HK-2 (cell line): ENCODE measurements at regions not wholly inside any gene's neighbourhood (a gene's known extent, or its start where the extent isn't known, plus 50 kb on each side); places are given as distances from the start of the nearest gene placed in this dataset.

Experiments used
- DNase-seq: peaks from one replicate; pipeline ENCODE4 v3.0.0-alpha.2; 2018; ENCODE audit not compliant: unreplicated experiment

DNA sequence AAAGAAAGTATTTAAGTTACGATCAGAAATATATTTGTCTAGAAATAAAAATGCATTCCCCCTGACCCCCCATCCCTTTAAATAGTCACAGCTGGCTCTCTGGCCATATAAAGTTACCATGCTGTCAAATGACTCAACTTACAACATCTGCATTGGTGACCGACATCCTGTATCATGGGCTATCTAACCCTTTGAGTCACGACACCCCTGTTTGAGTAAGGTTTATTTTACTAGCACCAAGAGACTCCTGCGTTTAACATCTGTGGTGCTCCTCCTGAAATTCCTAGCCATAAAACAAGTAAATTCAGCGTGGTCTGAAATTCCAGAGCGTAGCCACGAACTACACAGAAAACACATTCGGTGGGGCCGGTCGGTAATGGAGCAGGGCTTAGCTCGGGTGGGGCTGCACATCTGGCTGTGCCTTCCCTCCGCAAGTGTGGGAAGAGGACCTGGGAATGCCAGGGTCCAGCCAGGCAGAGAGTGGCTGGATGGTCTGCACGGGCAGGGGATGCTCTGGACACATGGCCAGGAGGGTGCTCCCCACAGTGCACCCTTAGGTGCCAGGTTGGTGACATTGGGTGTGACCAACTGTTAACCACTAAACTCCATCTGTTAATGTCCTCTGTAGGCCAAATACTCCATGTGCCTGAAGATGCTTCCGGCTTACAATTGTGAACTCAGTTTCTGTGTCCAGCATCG lies 53.0 kb upstream of the CLDN14 start:
- no peak for DNase-seq

DNA sequence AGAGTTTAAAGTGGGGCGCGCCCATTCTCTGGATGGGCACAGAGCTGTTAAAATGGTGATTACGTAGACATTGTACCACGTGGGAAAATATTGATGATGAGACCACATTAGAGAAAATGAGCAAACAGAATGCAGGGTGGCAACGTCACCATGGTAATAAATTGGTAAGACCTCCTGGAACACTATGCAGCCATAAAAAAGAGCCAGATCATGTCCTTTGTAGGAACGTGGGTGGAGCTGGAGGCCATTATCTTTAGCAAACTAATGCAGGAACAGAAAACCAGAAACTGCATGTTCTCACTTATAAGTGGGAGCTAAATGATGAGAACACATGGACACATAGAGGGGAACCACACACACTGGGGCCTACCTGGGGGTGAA lies 53.5 kb upstream of the CLDN14 start:
- DNase-seq: no peak

DNA sequence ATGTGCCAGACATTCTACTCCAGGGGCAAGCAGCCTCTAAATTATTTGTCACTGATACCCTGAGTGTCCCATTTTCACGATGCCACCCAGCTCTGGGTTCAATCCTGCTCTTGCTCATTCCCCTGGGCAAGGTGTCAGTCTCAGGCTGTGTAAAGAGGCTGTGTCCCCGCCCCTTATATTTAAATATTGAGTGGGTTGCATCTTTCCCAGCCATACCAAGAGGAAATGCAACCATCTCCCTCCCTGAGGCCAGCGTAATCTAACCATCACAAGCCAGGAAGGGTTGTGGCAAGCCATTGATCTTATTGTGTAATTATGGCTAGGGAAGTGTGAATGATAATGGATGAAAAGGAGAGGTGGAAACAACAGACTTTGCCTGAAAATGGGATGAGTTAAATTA lies 54.7 kb upstream of the CLDN14 start:
- no peak for DNase-seq

DNA sequence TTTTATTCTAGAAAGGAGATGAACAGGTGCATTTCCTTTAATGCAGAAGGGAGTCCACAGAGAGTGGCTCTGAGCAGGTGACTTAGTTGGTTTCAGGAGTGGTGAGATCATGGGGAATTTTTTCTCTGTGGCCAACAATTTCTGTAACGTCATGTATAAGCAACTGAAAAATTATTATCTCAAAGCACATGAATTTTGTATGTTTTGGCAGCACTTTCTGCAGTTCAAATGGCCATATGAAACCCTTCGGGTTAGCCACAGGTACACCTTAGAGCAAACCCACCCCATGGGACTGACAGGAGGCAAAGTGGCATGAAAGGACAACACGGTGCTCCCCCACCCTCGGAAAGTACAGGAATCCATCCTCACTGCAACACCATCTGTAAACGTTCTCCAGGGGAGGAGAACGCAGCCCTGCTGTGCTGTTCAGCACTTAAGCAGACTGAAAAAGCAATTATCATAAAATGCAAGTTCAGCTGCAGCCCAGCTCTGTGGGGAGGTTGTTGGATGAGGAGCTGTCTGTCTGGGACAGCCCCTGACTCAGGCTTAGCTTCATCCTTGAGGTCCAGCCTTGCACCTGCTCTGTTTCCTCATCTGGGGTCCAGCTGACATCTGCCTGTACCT lies 55.8 kb upstream of the CLDN14 start:
- no peak for DNase-seq

DNA sequence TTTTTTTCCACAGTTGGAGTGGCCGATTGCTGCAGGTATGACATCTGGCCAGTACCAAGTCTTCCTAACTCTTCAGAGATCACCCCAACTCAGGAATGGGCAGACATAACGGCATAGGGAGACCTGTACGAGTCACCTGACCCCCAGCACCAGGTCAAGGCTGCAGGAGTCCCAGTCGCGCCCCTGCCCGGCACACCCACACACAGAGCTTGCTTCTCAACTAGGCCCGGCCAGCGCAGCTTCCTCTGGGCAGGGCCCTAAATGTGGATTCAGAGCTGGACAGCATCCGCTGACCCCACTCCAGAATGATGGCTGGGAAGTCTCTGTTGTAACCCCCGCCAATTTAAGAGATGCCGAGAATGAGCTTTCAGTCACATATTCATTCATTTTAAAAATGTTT lies 58.8 kb upstream of the CLDN14 start:
- DNase-seq: no peak

DNA sequence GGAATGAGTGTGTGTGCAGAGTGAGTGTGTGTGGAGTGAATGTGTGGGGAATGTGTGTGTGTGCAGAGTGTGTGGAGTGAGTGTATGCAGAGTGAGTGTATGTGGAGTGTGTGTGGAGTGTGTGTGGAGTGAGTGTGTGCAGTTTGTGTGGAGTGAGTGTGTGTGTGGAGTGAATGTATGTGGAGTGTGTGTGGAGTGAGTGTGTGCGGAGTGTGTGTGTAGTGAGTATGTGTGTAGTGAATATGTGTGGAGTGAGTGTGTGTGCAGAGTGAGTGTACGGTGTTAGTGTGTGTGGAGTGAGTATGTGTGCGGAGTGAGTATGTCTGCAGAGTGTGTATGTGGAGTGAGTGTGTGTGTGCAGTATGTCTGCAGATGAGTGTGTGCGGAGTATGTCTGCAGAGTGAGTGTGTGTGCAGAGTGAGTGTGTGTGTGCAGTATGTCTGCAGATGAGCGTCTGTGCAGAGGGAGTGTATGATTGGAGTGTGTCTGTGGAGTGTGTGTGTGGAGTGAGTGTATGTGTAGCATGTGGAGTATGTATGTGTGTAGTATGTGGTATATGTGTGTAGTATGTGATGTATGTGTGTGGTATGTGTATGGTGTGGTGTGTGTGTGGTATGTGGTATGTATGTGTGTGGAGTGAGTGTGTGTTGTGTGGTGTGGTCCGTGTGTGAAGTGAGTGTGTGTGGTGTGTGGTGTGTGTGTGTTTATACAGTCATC lies 59.7 kb upstream of the CLDN14 start:
- no peak for DNase-seq

DNA sequence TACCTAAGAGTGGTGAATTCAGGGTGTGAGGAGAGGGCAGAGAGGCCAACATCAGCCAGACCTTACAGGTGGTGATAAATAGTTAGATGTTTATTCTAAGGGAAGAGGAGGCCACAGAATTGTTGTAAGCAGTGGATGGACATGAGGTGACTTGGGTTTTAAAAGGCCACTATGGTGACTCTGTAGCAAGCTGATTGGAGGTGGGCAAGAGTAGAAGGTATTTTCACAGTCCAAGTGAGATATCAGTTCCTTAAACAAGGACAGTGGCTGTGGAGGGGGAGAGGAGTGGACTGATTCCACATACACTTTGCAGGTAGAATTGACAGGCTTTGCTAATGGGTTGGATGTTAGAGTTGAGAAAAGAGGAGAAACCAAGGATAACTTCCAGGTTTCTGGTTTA lies 60.8 kb upstream of the CLDN14 start:
- no peak for DNase-seq

DNA sequence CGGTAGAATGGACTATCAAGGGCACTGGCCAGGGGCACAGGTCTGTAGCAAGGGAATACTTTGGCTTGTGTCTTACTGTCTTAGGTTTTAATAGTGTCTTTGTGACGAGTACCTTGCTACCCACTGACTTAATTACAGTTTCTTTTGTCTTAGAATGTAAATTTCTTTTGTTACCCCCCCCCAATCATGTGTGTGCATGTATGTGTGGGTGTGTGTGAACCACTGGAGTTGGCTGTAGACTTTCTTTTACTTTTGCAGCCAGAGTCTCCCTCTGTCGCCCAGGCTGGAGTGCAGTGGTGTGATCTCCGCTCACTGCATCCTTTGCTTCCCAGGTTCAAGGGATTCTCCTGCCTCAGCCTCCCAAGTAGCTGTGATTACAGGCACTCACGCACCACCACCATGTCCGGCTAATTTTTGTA lies 61.8 kb upstream of the CLDN14 start:
- no peak for DNase-seq

DNA sequence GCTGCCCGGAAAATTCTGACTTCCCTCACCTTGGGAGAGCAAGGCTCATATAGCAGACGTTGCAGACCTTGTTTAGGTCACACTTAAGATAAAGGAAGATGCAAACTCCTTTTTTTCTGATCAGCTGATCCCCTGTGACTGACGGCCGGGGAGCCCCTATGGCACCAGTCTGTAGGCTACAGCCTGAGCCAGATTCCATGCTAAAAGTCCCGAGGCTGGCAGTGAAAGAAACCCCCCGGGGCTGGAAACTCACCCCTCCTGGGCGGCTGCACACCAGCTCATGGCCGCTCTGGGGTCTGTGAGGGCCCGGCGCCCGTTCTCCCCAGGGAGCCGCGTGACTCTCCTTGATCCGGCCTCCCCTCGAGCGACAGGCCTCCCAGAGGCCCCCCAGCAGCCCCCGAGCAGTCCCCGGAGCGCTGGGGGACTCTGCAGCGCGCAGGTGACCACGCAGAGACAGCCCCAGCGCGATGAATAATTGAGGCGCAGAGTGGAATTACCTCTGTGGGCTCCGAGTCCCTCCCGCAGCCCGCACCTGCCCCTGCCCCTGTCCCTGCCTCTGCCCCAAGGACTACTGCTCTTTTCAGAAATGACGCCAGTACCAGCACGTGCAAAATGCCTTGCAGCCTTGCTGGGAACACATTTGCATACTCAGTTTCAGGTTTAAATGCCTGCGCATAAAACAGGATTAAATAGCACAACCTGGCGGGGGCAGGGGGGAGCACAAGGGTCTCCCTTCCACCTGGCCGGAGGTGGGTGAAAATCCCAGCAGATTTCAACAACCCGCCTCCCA lies 62.6 kb upstream of the CLDN14 start:
- no peak for DNase-seq

DNA sequence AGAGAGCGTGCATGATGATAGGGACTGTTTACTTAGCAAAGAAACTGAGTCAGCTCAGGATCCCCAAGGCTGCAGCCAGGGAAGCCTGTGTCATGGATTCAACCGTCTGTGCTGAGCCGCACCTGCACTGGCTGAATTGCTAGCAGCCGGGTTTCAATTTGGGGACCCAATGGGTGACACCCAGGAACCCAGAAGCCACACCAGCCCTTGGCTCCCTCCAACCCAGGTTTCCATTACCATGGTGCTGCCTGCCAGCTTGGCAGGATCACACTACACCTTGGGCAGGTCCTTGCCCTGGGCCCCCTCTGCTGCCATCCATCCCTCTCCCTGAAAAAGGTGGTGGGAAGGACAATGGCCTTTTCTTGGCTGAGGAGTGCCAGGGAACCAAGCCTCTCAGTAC lies 64.0 kb upstream of the CLDN14 start:
- DNase-seq: no peak

DNA sequence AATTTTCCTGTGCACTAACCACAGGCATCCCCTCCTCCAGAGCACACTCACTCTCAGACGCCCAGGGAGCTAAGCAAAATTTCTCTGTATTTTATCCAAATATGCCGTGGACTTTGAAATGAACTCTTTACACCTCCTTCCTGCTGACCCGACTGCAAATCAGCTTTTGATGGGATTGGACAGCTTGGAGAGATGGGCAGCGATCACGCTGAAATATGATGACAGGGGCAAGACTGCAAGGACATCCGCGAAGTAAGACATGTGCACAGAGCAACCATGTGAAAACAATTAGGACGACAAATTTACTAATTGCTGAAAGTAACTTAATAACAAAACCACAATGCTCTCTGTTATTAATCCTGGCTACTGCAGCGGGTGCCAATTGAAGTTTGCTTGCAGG lies 64.6 kb upstream of the CLDN14 start:
- DNase-seq: no peak

DNA sequence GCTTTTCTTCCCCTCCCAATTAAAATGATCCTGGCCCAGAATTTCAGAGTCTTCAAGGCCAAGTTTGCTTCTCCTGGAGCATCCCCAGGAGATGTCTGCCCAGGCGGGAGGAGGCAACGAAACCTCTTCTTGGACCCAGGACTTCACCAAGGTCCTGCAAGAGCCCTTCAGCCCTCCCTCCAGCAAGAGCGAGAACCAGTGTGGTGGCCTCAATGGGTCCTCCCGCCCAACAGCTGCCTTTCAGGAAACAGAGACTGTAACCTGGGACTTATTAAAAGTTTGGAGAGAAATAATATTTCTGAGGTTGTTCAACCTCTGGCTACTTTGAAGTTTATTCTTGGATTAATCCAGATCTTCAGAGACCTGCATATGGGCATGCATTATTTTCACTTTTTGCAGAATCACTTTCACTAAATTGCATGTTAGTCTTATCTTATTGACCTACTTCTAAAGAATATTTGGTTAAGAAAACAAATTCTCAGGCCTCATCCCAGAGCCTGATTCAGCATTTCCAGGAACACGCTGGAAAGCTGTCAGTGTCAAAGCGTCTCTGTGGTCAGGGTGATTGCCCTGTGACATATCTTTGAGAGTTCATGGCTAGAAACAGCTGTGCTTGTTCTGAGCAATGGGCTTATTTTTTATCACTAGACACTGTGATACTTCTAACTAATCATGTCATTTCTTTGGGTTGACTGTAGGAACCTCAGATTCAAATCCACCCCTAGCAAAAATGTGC lies 66.0 kb upstream of the CLDN14 start:
- no peak for DNase-seq

DNA sequence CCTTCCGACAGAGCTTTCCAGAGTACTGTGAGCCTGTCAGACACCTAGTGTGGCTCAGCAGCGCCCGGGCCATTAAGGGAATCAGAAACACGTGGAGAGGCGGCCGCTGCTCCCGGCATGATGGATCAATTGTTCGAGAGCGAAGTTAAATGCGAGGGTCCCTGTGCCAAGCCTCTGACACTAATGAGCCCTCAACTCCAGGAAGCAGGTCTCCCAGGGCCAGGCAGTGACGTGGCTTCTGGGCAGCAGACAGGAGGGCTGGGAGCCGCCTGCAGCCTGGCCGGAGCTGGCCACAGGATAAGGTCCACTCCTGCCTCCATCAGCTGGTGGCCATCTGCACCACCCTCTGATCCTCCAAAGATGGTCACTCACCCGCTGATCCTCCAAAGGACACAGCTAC lies 67.5 kb upstream of the CLDN14 start:
- no peak for DNase-seq

DNA sequence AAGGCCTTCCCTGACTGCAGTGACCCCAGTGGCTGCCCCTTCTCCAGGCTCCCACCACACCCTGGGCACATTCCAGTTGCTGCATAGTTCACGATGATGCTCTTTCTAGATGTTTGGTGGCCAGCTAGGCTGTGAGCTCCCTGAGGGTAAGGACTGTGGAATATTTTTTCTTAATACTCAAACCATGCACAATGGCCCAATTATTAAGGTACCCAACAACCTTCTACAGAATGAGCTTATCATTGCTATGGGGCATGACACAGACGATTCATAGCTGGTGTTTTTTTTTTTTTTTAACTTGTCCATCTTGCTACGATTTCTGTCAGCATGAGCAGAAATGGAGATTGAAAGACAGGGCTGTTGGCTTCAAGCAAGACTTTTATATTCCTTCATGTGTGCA lies 68.9 kb upstream of the CLDN14 start:
- no peak for DNase-seq

DNA sequence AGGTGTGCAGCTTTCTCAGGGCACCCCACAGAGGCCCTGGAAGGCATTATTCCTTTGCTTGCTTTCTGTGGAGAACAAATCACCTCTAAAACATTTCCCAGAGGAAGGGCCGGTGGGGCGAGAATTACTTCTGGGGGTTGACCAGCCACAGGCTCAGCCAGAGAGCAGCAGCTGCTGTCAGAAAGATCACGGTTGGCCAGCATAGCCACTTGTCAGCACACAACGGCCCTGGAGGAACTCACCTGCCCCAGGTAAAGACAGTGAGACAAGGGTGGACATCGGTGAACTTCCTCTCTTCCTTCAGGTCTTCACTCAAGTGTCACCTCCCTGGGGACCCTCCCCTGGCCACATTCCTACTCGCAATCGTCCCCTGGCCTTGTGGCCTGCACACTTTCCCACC lies 69.5 kb upstream of the CLDN14 start:
- DNase-seq: no peak

DNA sequence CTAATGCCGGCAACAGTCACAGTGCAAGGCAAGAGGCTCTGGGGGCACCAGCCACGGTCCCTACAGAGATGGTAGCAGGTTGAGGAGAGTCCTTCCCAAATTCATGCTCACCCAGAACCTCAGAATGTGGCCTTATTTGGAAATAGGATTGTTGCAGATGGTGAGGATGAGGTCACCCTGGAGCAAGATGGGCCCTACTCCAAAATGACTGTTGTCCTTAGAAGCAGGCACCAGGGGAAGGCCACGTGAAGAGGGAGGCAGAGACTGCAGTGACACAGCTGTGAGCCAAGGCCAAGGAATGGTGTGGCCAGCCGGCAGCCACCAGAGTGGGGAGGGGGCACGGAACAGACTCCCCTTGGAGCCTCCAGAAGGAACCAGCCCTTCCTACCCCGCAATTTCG lies 70.8 kb upstream of the CLDN14 start:
- no peak for DNase-seq

DNA sequence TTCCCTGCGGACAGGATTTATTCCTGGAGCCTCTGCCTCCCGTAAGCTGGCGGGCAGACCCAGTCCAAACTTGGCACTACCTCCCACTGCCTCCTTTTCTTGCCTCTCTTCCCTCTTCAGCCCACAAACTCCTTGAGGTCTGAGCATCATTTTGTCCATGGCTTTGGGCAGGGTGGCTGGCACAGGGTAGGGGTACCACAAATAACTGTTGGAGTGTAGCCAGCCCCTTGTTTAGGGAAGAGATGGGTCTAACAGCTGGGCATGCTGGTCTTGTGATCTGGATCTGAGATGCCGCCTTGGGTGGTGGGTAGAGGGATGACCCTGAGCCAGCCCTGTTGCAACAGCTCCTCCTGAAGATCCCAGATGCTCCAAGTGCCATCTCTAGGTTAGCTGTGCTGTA lies 71.4 kb upstream of the CLDN14 start:
- DNase-seq: no peak

DNA sequence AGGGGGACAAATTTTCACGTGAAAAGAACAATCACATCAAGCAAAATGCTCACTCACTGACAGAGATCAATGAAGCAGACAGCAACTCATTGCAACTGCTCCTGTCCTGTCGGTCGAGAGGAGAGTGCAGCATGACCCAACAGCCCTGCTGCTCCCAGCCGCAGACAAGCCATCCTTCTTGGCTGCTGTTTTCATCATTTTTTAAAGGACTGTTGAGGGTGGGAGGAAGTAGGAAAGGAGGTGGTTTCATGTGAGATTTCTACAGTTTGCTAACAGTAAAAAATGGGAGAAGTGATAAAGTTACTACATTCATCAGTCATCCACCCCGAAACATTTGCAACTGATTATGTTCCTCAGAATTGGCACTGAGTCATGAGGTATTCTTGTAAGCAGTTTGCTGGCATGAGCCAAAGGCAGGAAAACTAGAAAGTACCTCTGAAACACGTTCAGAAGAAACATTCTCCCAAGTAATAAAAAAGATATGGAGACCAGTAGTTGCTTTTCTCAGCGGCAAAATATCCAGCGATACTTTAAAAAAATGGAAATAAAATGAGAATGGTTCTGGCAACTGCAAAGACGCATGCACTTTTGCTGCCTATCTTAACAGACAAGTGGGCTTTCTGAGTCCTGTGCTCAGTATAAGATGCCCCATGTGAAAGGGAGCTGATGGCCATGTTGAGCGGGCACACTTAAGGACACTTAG lies 72.0 kb upstream of the CLDN14 start:
- DNase-seq: no peak

DNA sequence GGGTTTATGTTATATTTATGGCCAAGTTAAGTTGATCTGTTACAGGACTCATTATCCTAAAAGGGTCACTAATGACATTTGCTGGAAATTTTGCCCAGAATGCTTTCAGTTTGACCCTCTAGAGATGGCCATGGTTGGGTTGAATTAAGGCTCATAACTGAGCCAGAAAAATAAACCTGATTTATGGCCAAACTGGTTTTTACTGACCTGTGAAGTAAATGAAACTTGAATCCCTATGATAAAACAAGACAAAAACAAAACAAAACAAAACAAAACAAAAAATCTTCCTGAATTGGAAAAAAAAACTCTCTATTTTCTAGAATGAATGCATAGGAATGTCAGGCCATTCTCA lies 72.5 kb upstream of the CLDN14 start:
- no peak for DNase-seq

DNA sequence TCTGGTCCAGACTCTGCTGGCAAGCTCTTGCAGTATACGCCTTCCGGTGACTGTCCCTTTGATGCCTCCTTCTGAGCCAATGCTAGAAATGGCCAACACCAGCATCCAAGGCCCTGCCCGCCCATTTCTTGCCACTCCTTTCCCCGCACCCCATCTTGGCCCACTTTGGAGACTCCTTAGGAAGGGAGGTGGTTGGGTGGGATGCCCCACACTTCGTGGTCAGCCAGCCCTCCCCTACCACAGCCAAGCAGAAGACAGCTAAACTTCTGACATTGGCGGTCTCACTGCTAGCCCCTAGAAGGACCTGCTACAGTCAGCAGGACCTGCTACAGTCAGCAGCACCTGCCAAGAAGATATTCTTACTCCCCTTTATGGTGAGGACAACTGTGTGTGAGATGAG lies 73.5 kb upstream of the CLDN14 start:
- no peak for DNase-seq

DNA sequence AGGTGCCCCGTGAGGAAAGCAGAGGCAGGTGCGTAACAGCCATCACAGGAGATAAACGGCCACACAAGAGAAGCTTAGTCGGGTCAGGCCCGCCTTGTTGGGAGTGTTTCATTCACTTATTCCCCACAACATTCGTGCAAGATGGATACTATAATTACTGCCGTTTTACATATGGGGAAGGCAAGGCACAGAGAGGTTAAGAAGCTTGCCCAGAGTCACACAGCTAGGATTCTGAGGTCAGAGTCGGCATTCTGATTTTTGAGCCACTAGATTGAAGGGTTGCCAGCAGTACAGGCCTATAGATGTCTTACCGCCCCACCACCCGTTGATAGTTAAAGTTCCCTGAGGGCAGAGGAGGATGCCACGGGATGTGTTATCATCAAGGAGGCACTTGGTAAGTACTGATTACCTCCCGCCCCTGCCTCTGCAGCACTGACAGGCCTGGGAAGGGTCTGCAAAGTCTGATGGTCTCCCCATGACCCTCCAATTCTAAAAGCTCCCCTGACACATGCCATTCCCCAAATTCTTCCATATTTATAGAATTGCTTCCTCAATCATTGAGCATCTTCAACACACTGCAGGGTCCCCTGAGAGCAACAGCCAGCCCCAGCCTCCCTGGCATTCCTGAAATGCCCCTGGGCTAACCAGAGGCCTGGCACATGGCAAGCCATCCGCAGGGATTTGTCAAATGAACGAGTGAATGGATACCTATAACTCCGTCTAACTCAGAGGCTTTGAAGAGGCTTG lies 74.7 kb upstream of the CLDN14 start:
- no peak for DNase-seq
